GM12878 (cell line): ENCODE measurements at regions not wholly inside any gene's neighbourhood (a gene's known extent, or its start where the extent isn't known, plus 50 kb on each side); places are given as distances from the start of the nearest gene placed in this dataset.

Experiments
- DPF2 ChIP-seq: fragments of 450-650 bp; IDR thresholded peaks from 2 replicates; pipeline ENCODE4 v1.6.1; 2017; ENCODE audit warnings: mild to moderate bottlenecking
- ESRRA ChIP-seq: IDR thresholded peaks from 2 replicates; pipeline ENCODE4 v1.6.1; 2012; ENCODE audit warnings: mild to moderate bottlenecking, low read length, improper control_type of control experiment
- GABPA ChIP-seq: IDR thresholded peaks from 2 replicates; pipeline ENCODE4 v1.6.1; 2014; ENCODE audit warnings: antibody characterized with exemption, low read depth, mild to moderate bottlenecking, inconsistent platforms
- NR2F1 ChIP-seq: fragments of 450-650 bp; conservative IDR thresholded peaks from 2 replicates; pipeline ENCODE4 v1.6.1; 2017; ENCODE audit warnings: mild to moderate bottlenecking
- TCF3 ChIP-seq: IDR thresholded peaks from 2 replicates; pipeline ENCODE4 v1.6.1; 2012; ENCODE audit warnings: low read depth, mild to moderate bottlenecking, low read length, borderline replicate concordance; ENCODE audit not compliant: insufficient read depth
- TF ChIP-seq, protein P1 (sequence below): IDR thresholded peaks from 2 replicates; pipeline ENCODE4 v1.6.1; 2012; ENCODE audit warnings: mild to moderate bottlenecking, low read depth, low read length
- TF ChIP-seq, protein P2 (sequence below): fragments of 450-650 bp; IDR thresholded peaks from 2 replicates; pipeline ENCODE4 v1.6.1; 2017; ENCODE audit warnings: borderline replicate concordance
- TF ChIP-seq, protein P3 (sequence below): fragments of 450-650 bp; IDR thresholded peaks from 2 replicates; pipeline ENCODE4 v1.6.1; 2016; ENCODE audit warnings: mild to moderate bottlenecking

DNA sequence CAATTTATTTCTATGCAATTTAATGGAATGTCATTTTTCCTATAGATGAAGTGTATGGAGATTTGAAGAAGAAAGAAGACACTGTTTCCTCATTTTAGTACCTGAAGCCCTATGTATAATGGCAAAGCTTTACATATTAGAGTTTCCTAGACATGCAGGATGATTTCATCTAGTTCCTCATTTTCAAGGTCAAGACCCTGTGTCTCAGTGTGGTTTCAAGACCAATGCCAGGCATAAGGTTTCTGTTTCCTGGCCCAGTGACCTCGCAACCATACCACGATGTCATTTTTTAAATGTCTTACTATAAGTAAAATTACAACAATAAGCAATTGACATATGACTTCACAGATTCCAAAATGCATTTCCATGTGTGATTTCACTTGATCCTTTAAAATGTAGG lies 336.5 kb upstream of the PRKCQ start (continued):
- TF ChIP-seq, protein P1, sequence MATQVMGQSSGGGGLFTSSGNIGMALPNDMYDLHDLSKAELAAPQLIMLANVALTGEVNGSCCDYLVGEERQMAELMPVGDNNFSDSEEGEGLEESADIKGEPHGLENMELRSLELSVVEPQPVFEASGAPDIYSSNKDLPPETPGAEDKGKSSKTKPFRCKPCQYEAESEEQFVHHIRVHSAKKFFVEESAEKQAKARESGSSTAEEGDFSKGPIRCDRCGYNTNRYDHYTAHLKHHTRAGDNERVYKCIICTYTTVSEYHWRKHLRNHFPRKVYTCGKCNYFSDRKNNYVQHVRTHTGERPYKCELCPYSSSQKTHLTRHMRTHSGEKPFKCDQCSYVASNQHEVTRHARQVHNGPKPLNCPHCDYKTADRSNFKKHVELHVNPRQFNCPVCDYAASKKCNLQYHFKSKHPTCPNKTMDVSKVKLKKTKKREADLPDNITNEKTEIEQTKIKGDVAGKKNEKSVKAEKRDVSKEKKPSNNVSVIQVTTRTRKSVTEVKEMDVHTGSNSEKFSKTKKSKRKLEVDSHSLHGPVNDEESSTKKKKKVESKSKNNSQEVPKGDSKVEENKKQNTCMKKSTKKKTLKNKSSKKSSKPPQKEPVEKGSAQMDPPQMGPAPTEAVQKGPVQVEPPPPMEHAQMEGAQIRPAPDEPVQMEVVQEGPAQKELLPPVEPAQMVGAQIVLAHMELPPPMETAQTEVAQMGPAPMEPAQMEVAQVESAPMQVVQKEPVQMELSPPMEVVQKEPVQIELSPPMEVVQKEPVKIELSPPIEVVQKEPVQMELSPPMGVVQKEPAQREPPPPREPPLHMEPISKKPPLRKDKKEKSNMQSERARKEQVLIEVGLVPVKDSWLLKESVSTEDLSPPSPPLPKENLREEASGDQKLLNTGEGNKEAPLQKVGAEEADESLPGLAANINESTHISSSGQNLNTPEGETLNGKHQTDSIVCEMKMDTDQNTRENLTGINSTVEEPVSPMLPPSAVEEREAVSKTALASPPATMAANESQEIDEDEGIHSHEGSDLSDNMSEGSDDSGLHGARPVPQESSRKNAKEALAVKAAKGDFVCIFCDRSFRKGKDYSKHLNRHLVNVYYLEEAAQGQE: no peak
- no peak for TF ChIP-seq TCF3
- TF ChIP-seq DPF2: no peak
- peak; percentile 64; the same call in 1 of the 2 replicates for TF ChIP-seq ESRRA
- no peak for TF ChIP-seq GABPA
- TF ChIP-seq, protein P2, sequence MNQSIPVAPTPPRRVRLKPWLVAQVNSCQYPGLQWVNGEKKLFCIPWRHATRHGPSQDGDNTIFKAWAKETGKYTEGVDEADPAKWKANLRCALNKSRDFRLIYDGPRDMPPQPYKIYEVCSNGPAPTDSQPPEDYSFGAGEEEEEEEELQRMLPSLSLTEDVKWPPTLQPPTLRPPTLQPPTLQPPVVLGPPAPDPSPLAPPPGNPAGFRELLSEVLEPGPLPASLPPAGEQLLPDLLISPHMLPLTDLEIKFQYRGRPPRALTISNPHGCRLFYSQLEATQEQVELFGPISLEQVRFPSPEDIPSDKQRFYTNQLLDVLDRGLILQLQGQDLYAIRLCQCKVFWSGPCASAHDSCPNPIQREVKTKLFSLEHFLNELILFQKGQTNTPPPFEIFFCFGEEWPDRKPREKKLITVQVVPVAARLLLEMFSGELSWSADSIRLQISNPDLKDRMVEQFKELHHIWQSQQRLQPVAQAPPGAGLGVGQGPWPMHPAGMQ: no peak
- peak; percentile 86 for TF ChIP-seq NR2F1
- TF ChIP-seq, protein P3, sequence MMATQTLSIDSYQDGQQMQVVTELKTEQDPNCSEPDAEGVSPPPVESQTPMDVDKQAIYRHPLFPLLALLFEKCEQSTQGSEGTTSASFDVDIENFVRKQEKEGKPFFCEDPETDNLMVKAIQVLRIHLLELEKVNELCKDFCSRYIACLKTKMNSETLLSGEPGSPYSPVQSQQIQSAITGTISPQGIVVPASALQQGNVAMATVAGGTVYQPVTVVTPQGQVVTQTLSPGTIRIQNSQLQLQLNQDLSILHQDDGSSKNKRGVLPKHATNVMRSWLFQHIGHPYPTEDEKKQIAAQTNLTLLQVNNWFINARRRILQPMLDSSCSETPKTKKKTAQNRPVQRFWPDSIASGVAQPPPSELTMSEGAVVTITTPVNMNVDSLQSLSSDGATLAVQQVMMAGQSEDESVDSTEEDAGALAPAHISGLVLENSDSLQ: no peak
